ENCODE measurements at regions not wholly inside any gene's neighbourhood (a gene's known extent, or its start where the extent isn't known, plus 50 kb on each side); places are given as distances from the start of the nearest gene placed in this dataset.

DNA sequence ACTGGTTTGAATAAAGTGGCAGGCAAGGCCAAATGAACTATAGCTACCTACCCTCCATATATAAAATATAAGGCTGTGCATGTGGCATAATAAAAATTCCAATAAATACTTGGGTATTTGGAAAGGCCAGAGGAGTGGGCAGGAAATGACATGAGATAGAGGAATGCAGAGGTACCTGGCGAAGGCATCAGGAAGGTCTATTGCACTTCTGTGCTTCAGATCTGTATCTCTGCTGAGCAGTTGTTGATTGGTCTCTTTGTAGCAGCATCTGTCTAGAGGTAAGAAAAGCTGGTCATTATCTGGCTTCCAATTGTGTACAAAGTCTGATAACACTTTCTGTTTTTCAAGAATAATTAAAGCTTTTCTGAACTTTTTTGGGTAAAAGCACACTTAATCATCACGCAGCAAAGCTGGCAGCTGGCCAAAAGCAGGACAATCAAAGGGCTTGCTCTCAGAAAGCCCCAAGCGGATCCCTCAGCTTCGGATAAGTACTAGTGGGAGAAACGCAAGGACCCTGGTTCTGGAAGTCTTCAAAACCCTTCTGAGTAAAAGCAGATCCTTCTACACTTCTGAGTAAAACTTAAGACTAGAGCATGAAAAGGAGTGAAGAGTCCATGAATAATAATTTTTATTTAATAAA is 120.1 kb upstream of the TCF21 start:
- no peak overlapping the region for H3K27ac ChIP-seq (ENCODE audit: low read depth in 2 of 2, low read length in 1 of 2)
- no peaks in the 10 kb centered on the region for H3K27me3 ChIP-seq (ENCODE audit: control insufficient read depth in 1 of 2, insufficient read depth in 2 of 2, low read length in 2 of 2)
- H3K36me3 ChIP-seq (ENCODE audit: control insufficient read depth in 2 of 2, insufficient read depth in 2 of 2, low read length in 1 of 2) = no peaks in the 10 kb centered on the region
- 48 to 50% methylated on average over 5 of the region's 5 CpGs for WGBS, 2 donors
- H3K4me1 ChIP-seq (ENCODE audit: control insufficient read depth in 2 of 2, insufficient read depth in 2 of 2, low read length in 1 of 2) = no peaks in the 10 kb centered on the region
- no peak overlapping the region for H3K4me3 ChIP-seq (ENCODE audit: low read depth in 1 of 2, low read length in 2 of 2)
- H3K9me3 ChIP-seq (ENCODE audit: control insufficient read depth in 2 of 2, insufficient read depth in 1 of 2, low read depth in 1 of 2, low read length in 1 of 2) = no peaks in the 10 kb centered on the region

DNA sequence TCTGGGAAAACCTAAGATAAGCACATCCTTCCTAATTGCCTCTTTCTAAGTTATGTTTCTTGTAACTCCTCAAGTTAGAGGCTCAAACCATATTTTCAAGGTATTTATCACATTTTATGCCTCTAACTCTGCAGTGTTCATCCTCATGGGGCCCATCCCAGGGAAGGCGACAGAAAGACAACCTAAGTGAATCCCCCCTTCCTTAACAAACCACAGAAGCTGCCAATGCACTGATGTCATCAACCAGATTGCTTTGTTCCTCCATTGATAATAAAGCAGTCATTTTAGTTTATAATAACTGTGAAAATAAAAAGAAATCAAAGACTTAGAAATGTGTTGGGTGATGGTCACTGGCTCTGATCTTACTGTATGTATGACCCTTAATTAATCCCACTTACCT is 119.5 kb upstream of the TCF21 start:
- no peaks in the 10 kb centered on the region for H3K36me3 ChIP-seq (ENCODE audit: control insufficient read depth in 2 of 2, insufficient read depth in 2 of 2, low read length in 1 of 2)
- WGBS, 2 donors = 71 to 88% methylated on average over 1 of the region's 1 CpG
- no peaks in the 10 kb centered on the region for H3K4me1 ChIP-seq (ENCODE audit: control insufficient read depth in 2 of 2, insufficient read depth in 2 of 2, low read length in 1 of 2)
- H3K27me3 ChIP-seq (ENCODE audit: control insufficient read depth in 1 of 2, insufficient read depth in 2 of 2, low read length in 2 of 2) = no peaks in the 10 kb centered on the region
- H3K4me3 ChIP-seq (ENCODE audit: low read depth in 1 of 2, low read length in 2 of 2) = no peak overlapping the region
- no peak overlapping the region for H3K27ac ChIP-seq (ENCODE audit: low read depth in 2 of 2, low read length in 1 of 2)
- no peaks in the 10 kb centered on the region for H3K9me3 ChIP-seq (ENCODE audit: control insufficient read depth in 2 of 2, insufficient read depth in 1 of 2, low read depth in 1 of 2, low read length in 1 of 2)

DNA sequence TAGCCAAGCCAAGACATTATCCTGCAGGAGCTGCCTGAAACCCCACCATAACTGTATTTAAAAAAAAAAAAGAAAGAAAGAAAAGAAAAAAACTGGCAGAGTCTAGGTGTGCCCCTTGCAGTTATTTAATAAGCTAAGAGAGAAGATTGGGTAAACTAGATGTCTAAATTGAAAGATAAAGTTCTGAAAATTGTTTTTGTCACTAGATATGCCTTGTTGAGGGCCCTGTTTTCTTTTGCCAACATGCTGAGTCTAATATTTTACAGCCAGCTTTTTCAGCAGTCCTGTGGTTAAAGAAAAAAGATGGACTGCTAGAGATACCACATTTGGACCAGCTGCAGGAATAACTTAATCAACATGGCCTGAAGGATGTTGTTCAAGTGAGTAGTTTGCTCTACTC is 116.3 kb upstream of the TCF21 start:
- Histone ChIP-seq H3K27me3 (ENCODE audit: control insufficient read depth in 1 of 2, insufficient read depth in 2 of 2, low read length in 2 of 2) (no peaks in the 10 kb centered on the region), H3K27ac (ENCODE audit: low read depth in 2 of 2, low read length in 1 of 2) (no peak overlapping the region), H3K4me3 (ENCODE audit: low read depth in 1 of 2, low read length in 2 of 2) (no peak overlapping the region), H3K9me3 (ENCODE audit: control insufficient read depth in 2 of 2, insufficient read depth in 1 of 2, low read depth in 1 of 2, low read length in 1 of 2) (no peaks in the 10 kb centered on the region), H3K36me3 (ENCODE audit: control insufficient read depth in 2 of 2, insufficient read depth in 2 of 2, low read length in 1 of 2) (no peaks in the 10 kb centered on the region), H3K4me1 (ENCODE audit: control insufficient read depth in 2 of 2, insufficient read depth in 2 of 2, low read length in 1 of 2) (no peaks in the 10 kb centered on the region)

DNA sequence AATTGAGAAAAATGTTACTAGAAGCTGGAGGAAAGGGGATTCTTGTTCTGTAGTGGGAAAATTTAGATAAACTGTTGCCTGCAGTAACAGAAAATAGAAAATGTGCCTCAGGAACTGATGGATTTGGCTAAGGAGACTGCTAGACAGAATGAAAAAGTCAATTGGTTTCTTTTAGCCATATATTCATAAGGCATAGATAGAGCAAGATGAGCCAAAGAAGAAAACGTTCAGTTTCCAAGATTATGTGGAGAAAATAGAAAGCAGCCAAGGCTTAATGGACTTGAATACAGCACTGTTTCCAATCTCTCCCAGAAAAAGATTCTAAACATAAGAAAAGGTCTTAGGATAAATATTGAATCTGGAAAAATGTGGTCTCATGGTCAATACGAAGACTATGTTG is 115.1 kb upstream of the TCF21 start:
- H3K9me3 ChIP-seq (ENCODE audit: control insufficient read depth in 2 of 2, insufficient read depth in 1 of 2, low read depth in 1 of 2, low read length in 1 of 2) = no peaks in the 10 kb centered on the region
- 57 to 62% methylated on average over 2 of the region's 2 CpGs for WGBS, 2 donors
- H3K27ac ChIP-seq (ENCODE audit: low read depth in 2 of 2, low read length in 1 of 2) = no peak overlapping the region

DNA sequence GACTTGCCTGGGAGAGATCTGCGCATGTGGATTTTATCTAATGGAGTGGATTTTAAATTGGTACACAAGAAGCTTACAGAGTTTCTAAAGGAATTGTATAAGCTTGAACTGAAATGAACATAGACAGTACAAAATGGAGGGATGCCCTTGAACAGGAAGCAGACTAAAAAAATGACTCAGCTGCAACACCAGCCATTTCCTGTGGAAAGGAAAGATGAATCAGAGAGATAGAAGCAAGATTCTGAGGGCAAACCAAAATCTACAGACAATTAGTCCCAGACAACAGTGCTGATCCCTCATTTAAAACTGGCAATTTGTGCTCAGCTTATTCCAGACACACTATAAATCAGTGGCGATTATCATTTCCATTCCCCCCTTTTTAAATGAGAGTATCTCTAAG is 114.6 kb upstream of the TCF21 start:
- 94% methylated on average over 2 of the region's 2 CpGs for WGBS, 2 donors
- H3K27me3 ChIP-seq (ENCODE audit: control insufficient read depth in 1 of 2, insufficient read depth in 2 of 2, low read length in 2 of 2) = no peaks in the 10 kb centered on the region
- no peaks in the 10 kb centered on the region for H3K9me3 ChIP-seq (ENCODE audit: control insufficient read depth in 2 of 2, insufficient read depth in 1 of 2, low read depth in 1 of 2, low read length in 1 of 2)
- no peak overlapping the region for H3K4me3 ChIP-seq (ENCODE audit: low read depth in 1 of 2, low read length in 2 of 2)
- no peaks in the 10 kb centered on the region for H3K36me3 ChIP-seq (ENCODE audit: control insufficient read depth in 2 of 2, insufficient read depth in 2 of 2, low read length in 1 of 2)
- H3K27ac ChIP-seq (ENCODE audit: low read depth in 2 of 2, low read length in 1 of 2) = no peak overlapping the region
- no peaks in the 10 kb centered on the region for H3K4me1 ChIP-seq (ENCODE audit: control insufficient read depth in 2 of 2, insufficient read depth in 2 of 2, low read length in 1 of 2)

More for the DNA sequence above, 115.1 kb upstream of the TCF21 start:
- H3K4me1 ChIP-seq (ENCODE audit: control insufficient read depth in 2 of 2, insufficient read depth in 2 of 2, low read length in 1 of 2) = no peaks in the 10 kb centered on the region
- H3K36me3 ChIP-seq (ENCODE audit: control insufficient read depth in 2 of 2, insufficient read depth in 2 of 2, low read length in 1 of 2) = no peaks in the 10 kb centered on the region
- no peaks in the 10 kb centered on the region for H3K27me3 ChIP-seq (ENCODE audit: control insufficient read depth in 1 of 2, insufficient read depth in 2 of 2, low read length in 2 of 2)
- no peak overlapping the region for H3K4me3 ChIP-seq (ENCODE audit: low read depth in 1 of 2, low read length in 2 of 2)

DNA sequence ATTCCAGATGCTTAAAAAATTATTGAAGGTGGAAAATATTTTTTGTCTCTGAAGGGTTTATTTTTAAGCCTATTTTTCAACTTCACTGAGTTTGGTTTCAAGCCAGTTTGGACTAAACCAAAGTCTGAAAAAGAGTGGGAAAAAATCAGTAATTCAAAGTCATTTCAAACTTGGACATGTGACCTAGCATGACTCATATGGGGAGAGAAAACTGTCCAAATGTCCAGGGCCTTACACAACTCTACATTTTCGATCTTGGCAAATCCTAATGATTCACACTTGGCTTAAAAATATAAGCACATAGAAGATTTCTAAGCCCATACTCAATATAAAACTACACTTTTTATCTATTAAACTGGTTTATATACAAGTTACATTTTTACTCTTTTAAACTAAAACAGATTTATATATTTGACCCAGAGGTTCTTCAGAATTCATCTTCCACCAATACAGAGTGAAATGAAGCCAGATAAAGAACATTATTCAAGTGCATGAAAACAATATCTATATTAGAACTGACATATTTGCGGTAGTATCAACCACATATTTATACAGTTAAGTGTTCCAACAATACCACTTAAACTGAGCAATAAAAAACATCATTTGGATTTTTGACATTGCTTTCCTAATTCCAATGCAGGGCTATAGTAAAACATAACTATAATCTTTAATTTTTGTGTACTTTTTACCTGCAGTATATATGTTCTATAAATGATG is 110.3 kb upstream of the TCF21 start:
- no peaks in the 10 kb centered on the region for H3K36me3 ChIP-seq (ENCODE audit: control insufficient read depth in 2 of 2, insufficient read depth in 2 of 2, low read length in 1 of 2)
- no peaks in the 10 kb centered on the region for H3K4me1 ChIP-seq (ENCODE audit: control insufficient read depth in 2 of 2, insufficient read depth in 2 of 2, low read length in 1 of 2)
- no peaks in the 10 kb centered on the region for H3K9me3 ChIP-seq (ENCODE audit: control insufficient read depth in 2 of 2, insufficient read depth in 1 of 2, low read depth in 1 of 2, low read length in 1 of 2)
- WGBS, 2 donors = 46 to 59% methylated on average over 2 of the region's 2 CpGs
- H3K27ac ChIP-seq (ENCODE audit: low read depth in 2 of 2, low read length in 1 of 2) = no peak overlapping the region
- H3K4me3 ChIP-seq (ENCODE audit: low read depth in 1 of 2, low read length in 2 of 2) = no peak overlapping the region
- no peaks in the 10 kb centered on the region for H3K27me3 ChIP-seq (ENCODE audit: control insufficient read depth in 1 of 2, insufficient read depth in 2 of 2, low read length in 2 of 2)

DNA sequence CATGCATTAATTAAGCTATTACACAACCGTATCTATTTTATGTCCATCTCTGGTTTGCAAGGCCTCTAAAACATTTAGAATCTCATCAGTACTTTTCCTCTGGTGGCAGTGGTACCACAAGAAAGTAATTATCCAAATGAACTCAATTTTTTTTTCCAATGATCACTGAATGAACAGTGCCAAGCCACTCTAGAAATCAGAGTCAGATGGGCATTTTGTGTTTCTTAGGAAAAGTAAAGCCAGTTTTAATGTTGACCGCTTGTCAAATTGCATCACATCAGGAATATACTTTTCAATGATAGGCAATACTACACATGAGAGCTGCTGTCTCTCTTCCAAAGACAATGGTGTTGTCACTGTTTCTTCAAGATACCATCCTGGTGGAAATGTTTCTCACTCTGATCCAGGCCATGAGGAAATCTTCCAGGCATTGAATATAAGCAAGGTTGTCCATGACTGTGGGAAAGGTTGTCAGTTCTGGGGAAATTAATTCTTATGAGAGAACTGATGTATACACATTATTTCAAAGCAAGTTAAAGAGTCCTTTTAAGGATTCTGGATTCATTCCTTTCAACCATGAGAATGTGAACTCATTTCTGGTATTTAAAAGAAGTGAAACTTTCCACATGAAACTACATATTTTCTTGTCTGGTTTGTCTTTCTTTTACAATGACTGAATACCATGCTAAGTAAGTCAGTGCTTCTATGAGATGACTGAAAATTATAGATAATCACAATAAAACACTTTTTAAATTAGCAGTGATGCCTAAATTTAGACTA is 108.8 kb upstream of the TCF21 start:
- 86 to 90% methylated on average over 2 of the region's 2 CpGs for WGBS, 2 donors

DNA sequence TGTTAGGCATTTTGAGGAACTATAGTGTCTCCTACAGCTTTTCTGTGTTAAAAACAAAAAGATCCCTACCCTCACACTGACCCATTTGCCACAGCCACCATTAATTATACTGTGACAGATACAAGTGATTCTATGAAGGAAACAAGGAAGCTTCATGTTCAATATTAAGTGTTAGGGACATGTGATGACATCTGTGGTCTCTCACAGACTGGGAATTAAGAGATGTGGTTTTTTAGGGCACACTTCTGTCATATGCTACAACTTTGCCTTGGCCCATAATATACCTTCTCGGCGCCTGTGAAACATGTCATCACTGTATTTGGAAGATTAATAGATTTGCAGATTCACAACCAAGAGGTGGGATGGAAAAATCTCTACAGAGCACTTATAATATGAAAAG is 102.9 kb upstream of the TCF21 start:
- WGBS, 2 donors = 91 to 97% methylated on average over 2 of the region's 2 CpGs
- Histone ChIP-seq H3K9me3 (ENCODE audit: control insufficient read depth in 2 of 2, insufficient read depth in 1 of 2, low read depth in 1 of 2, low read length in 1 of 2) (no peaks in the 10 kb centered on the region), H3K36me3 (ENCODE audit: control insufficient read depth in 2 of 2, insufficient read depth in 2 of 2, low read length in 1 of 2) (no peaks in the 10 kb centered on the region)

More for the DNA sequence above, 108.8 kb upstream of the TCF21 start:
- Histone ChIP-seq H3K27ac (ENCODE audit: low read depth in 2 of 2, low read length in 1 of 2) (no peak overlapping the region), H3K36me3 (ENCODE audit: control insufficient read depth in 2 of 2, insufficient read depth in 2 of 2, low read length in 1 of 2) (no peaks in the 10 kb centered on the region), H3K4me1 (ENCODE audit: control insufficient read depth in 2 of 2, insufficient read depth in 2 of 2, low read length in 1 of 2) (no peaks in the 10 kb centered on the region), H3K4me3 (ENCODE audit: low read depth in 1 of 2, low read length in 2 of 2) (no peak overlapping the region), H3K27me3 (ENCODE audit: control insufficient read depth in 1 of 2, insufficient read depth in 2 of 2, low read length in 2 of 2) (no peaks in the 10 kb centered on the region), H3K9me3 (ENCODE audit: control insufficient read depth in 2 of 2, insufficient read depth in 1 of 2, low read depth in 1 of 2, low read length in 1 of 2) (no peaks in the 10 kb centered on the region)

DNA sequence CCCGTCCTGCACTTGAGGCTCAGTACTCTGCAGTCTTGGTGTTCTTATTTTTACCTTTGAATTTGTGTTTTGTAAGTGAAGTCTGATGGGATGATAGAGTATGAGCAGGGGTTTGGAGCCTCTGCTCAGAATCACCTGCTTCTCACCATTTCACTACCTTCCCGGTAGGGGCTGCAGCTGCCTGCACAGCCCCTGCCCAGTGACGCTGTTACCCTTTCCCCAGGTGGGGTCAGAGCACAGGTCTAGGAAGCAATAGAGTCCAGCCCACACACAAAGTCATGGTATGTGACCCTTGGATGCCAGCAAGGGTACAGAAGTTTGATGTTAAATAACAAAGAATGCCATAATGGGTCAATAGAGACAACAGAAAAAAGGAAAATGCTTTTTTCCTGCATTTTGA is 101.8 kb upstream of the TCF21 start:
- 64 to 66% methylated on average over 3 of the region's 3 CpGs for WGBS, 2 donors
- Histone ChIP-seq H3K4me1 (ENCODE audit: control insufficient read depth in 2 of 2, insufficient read depth in 2 of 2, low read length in 1 of 2) (no peaks in the 10 kb centered on the region), H3K27ac (ENCODE audit: low read depth in 2 of 2, low read length in 1 of 2) (no peak overlapping the region), H3K9me3 (ENCODE audit: control insufficient read depth in 2 of 2, insufficient read depth in 1 of 2, low read depth in 1 of 2, low read length in 1 of 2) (no peaks in the 10 kb centered on the region), H3K4me3 (ENCODE audit: low read depth in 1 of 2, low read length in 2 of 2) (no peak overlapping the region), H3K36me3 (ENCODE audit: control insufficient read depth in 2 of 2, insufficient read depth in 2 of 2, low read length in 1 of 2) (no peaks in the 10 kb centered on the region), H3K27me3 (ENCODE audit: control insufficient read depth in 1 of 2, insufficient read depth in 2 of 2, low read length in 2 of 2) (no peaks in the 10 kb centered on the region)

More for the DNA sequence above, 102.9 kb upstream of the TCF21 start:
- no peak overlapping the region for H3K27ac ChIP-seq (ENCODE audit: low read depth in 2 of 2, low read length in 1 of 2)
- no peaks in the 10 kb centered on the region for H3K27me3 ChIP-seq (ENCODE audit: control insufficient read depth in 1 of 2, insufficient read depth in 2 of 2, low read length in 2 of 2)
- H3K4me1 ChIP-seq (ENCODE audit: control insufficient read depth in 2 of 2, insufficient read depth in 2 of 2, low read length in 1 of 2) = no peaks in the 10 kb centered on the region
- H3K4me3 ChIP-seq (ENCODE audit: low read depth in 1 of 2, low read length in 2 of 2) = no peak overlapping the region

Measured in esophagus (tissue), 2 donors.